ENCODE measurements at regions not wholly inside any gene's neighbourhood (a gene's known extent, or its start where the extent isn't known, plus 50 kb on each side); places are given as distances from the start of the nearest gene placed in this dataset.

DNA sequence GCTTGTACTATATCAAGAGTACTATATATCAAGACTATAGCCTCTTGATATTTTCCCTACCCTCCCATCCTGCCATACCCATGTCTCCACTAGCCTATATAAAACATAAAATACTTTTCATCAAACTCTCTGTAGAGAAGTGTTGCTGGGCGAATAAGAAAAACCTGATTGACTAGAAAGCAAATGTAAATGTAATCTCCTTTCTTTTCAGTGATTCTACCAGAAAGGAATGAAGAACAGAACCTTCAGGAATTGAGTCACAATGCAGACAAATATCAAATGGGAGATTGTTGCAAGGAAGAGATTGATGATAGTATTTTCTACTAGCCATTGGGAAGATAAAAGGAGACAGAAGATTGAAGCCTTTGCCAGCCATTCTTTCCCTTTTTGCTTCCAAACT lies 89.2 kb downstream of the KCNRG start:
- peaks cover 0 to 2% (median 0%) of the 10 kb centered on the region in 8 donors for H3K9me3 ChIP-seq
- TF ChIP-seq CTCF (IDR thresholded peaks at IDR 0.05 in 8 of 11, conservative IDR thresholded peaks at IDR 0.05 in 3 of 11): no peak
- no peak for TF ChIP-seq POLR2A (IDR thresholded peaks at IDR 0.05)
- no peak for TF ChIP-seq POLR2AphosphoS5 (IDR thresholded peaks at IDR 0.05)
- H3K27ac ChIP-seq: peak overlapping the region in 3 of 8 donors; percentile 78 to 87 (median 81)
- peaks cover 16 to 87% (median 35%) of the 10 kb centered on the region in 6 donors for H3K4me1 ChIP-seq
- intact Hi-C loops (cut with DNase I; ENCODE audit: low total_unique reads): no loop called here
- peaks cover 0 to 3% (median 0%) of the 10 kb centered on the region in 6 donors for H3K36me3 ChIP-seq
- no peaks in the 10 kb centered on the region for H3K27me3 ChIP-seq (replicated peaks in 1 of 7)
- WGBS, 5 donors: 94 to 99% (median 96%) methylated on average over 1 of the region's 1 CpG
- H3K4me3 ChIP-seq: no peak overlapping the region
- DNase-seq: no peak

GRCh38 chr13:50106559-50106958 lies 91.3 kb downstream of the KCNRG start:
- TF ChIP-seq POLR2AphosphoS5 (IDR thresholded peaks at IDR 0.05) (no peak), CTCF (IDR thresholded peaks at IDR 0.05 in 8 of 11, conservative IDR thresholded peaks at IDR 0.05 in 3 of 11) (no peak), POLR2A (IDR thresholded peaks at IDR 0.05) (no peak)
- WGBS, 5 donors: 22 to 34% (median 32%) methylated on average over 1 of the region's 1 CpG
- Histone ChIP-seq H3K4me3 (peak overlapping the region in 1 of 8 donors; percentile 26), H3K4me1 (peaks cover 16 to 100% (median 49%) of the 10 kb centered on the region in 6 donors), H3K9me3 (no peaks in the 10 kb centered on the region), H3K27ac (peak overlapping the region; percentile 48 to 87 (median 76)), H3K27me3 (replicated peaks in 1 of 7) (no peaks in the 10 kb centered on the region), H3K36me3 (peaks cover 0 to 8% (median 0%) of the 10 kb centered on the region in 6 donors)
- intact Hi-C loops (cut with DNase I; ENCODE audit: low total_unique reads): no loop called here
- no peak for DNase-seq

DNA sequence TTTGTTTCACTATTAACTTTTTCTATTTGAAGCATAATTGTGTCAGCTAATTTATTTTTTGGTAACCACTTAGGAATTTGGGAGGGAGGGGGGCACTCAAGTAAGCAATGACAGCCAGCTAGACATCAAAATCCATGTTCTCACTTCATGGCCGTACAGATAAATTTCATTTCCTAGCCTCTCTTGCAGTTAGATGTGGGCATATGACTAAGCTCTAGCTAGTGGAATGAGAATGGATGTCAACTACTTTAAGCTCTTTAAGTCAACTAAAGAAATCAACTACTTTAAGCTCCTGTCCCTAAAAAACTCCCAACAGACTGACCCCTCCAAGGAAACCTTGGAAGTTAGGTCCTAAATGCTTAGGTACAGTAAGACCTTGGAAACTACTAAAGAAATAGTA lies 92.0 kb downstream of the KCNRG start:
- H3K27ac ChIP-seq: peak overlapping the region; percentile 48 to 87 (median 76)
- DNase-seq: no peak
- TF ChIP-seq POLR2AphosphoS5 (IDR thresholded peaks at IDR 0.05) (no peak), POLR2A (IDR thresholded peaks at IDR 0.05) (no peak), CTCF (IDR thresholded peaks at IDR 0.05 in 8 of 11, conservative IDR thresholded peaks at IDR 0.05 in 3 of 11) (no peak)

GRCh38 chr13:50114961-50115360 lies 99.7 kb downstream of the KCNRG start:
- Histone ChIP-seq H3K4me3 (no peak overlapping the region), H3K36me3 (peaks cover 0 to 19% (median 0%) of the 10 kb centered on the region in 6 donors), H3K27ac (peak overlapping the region in 3 of 8 donors; percentile 28 to 55 (median 48)), H3K9me3 (no peaks in the 10 kb centered on the region), H3K4me1 (peaks cover 13 to 97% (median 53%) of the 10 kb centered on the region in 6 donors), H3K27me3 (replicated peaks in 1 of 7) (no peaks in the 10 kb centered on the region)
- intact Hi-C loops (cut with DNase I; ENCODE audit: low total_unique reads): no loop called here
- no peak for DNase-seq
- TF ChIP-seq POLR2A (IDR thresholded peaks at IDR 0.05): no peak
- TF ChIP-seq POLR2AphosphoS5 (IDR thresholded peaks at IDR 0.05): no peak
- TF ChIP-seq CTCF (IDR thresholded peaks at IDR 0.05 in 8 of 11, conservative IDR thresholded peaks at IDR 0.05 in 3 of 11): no peak
- WGBS, 5 donors: 77 to 96% (median 79%) methylated on average over 2 of the region's 2 CpGs

More for the DNA sequence above, 92.0 kb downstream of the KCNRG start:
- Histone ChIP-seq H3K4me1 (peaks cover 16 to 100% (median 53%) of the 10 kb centered on the region in 6 donors), H3K36me3 (peaks cover 0 to 8% (median 0%) of the 10 kb centered on the region in 6 donors), H3K4me3 (peak overlapping the region in 1 of 8 donors; percentile 26), H3K27me3 (replicated peaks in 1 of 7) (no peaks in the 10 kb centered on the region), H3K9me3 (no peaks in the 10 kb centered on the region)
- intact Hi-C loops (cut with DNase I; ENCODE audit: low total_unique reads): no loop called here
- WGBS, 5 donors: 32 to 53% (median 39%) methylated on average over 1 of the region's 1 CpG
